ENCODE measurements at regions not wholly inside any gene's neighbourhood (a gene's known extent, or its start where the extent isn't known, plus 50 kb on each side); places are given as distances from the start of the nearest gene placed in this dataset.

DNA sequence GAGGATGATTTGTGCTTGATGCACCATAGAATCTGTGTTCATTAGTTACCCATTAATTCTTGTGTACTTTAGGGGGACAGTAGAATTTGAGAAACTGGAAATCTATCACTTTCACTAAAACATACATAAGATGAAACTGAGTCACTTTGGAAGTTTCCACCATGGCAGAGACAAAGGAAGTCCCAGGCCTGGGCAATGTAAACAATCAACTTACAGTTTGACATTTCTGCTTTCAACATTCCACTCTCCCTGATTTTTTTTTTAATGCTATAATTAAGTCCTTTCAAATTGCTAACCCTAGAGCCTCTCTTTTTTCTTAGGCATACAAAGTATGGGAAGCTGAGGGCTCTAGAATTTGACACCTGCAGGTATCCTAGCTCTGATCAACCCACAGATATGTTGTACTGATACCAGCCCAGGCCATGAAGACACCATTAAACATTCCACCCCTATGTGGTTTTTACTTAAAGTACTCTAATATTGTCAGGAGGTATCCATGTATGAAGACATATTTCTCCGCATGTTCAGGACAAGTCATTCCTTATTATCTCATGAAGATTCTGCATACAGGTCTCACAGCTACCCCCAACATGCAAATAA lies 88.5 kb upstream of the GLS start:
- no peaks in the 10 kb centered on the region for H3K79me2 ChIP-seq (replicated peaks; ENCODE audit: insufficient read depth, low read length)
- no peak overlapping the region for H3K27ac ChIP-seq (ENCODE audit: low read length)
- H3K9me3 ChIP-seq (ENCODE audit: low read length) = no peaks in the 10 kb centered on the region
- H3K36me3 ChIP-seq (ENCODE audit: insufficient read depth, low read length) = no peaks in the 10 kb centered on the region
- H4K20me1 ChIP-seq (ENCODE audit: insufficient read depth) = no peaks in the 10 kb centered on the region
- H3K27me3 ChIP-seq (ENCODE audit: insufficient read depth, low read depth, low read length) = no peaks in the 10 kb centered on the region
- H3K4me3 ChIP-seq (ENCODE audit: low read length) = no peak overlapping the region
- H3K9me2 ChIP-seq (ENCODE audit: insufficient read depth, low read length) = no peaks in the 10 kb centered on the region
- H3F3A ChIP-seq (ENCODE audit: insufficient read depth, low read length, poor library complexity, severe bottlenecking) = no peaks in the 10 kb centered on the region
- no peak overlapping the region for H3K9ac ChIP-seq (ENCODE audit: low read length)
- no peak overlapping the region for H3K4me2 ChIP-seq (ENCODE audit: low read length)
- TF ChIP-seq, protein P1, sequence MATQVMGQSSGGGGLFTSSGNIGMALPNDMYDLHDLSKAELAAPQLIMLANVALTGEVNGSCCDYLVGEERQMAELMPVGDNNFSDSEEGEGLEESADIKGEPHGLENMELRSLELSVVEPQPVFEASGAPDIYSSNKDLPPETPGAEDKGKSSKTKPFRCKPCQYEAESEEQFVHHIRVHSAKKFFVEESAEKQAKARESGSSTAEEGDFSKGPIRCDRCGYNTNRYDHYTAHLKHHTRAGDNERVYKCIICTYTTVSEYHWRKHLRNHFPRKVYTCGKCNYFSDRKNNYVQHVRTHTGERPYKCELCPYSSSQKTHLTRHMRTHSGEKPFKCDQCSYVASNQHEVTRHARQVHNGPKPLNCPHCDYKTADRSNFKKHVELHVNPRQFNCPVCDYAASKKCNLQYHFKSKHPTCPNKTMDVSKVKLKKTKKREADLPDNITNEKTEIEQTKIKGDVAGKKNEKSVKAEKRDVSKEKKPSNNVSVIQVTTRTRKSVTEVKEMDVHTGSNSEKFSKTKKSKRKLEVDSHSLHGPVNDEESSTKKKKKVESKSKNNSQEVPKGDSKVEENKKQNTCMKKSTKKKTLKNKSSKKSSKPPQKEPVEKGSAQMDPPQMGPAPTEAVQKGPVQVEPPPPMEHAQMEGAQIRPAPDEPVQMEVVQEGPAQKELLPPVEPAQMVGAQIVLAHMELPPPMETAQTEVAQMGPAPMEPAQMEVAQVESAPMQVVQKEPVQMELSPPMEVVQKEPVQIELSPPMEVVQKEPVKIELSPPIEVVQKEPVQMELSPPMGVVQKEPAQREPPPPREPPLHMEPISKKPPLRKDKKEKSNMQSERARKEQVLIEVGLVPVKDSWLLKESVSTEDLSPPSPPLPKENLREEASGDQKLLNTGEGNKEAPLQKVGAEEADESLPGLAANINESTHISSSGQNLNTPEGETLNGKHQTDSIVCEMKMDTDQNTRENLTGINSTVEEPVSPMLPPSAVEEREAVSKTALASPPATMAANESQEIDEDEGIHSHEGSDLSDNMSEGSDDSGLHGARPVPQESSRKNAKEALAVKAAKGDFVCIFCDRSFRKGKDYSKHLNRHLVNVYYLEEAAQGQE (IDR thresholded peaks at IDR 0.05; ENCODE audit: borderline replicate concordance) = no peak
- TF ChIP-seq SMC3 (conservative IDR thresholded peaks at IDR 0.05; ENCODE audit: poor library complexity) = no peak
- TF ChIP-seq EZH2 (IDR thresholded peaks at IDR 0.05; ENCODE audit: borderline replicate concordance, insufficient read depth, low read length, poor library complexity, severe bottlenecking) = no peak
- TF ChIP-seq RAD21 (conservative IDR thresholded peaks at IDR 0.05) = no peak
- TF ChIP-seq MXI1 (conservative IDR thresholded peaks at IDR 0.05; ENCODE audit: poor library complexity, severe bottlenecking) = no peak
- no peak for TF ChIP-seq TAF1 (IDR thresholded peaks at IDR 0.05; ENCODE audit: low read depth)
- no peak for TF ChIP-seq EP300 (conservative IDR thresholded peaks at IDR 0.05; ENCODE audit: poor library complexity, severe bottlenecking)
- H2AFZ ChIP-seq (ENCODE audit: low read depth, low read length) = no peak overlapping the region

DNA sequence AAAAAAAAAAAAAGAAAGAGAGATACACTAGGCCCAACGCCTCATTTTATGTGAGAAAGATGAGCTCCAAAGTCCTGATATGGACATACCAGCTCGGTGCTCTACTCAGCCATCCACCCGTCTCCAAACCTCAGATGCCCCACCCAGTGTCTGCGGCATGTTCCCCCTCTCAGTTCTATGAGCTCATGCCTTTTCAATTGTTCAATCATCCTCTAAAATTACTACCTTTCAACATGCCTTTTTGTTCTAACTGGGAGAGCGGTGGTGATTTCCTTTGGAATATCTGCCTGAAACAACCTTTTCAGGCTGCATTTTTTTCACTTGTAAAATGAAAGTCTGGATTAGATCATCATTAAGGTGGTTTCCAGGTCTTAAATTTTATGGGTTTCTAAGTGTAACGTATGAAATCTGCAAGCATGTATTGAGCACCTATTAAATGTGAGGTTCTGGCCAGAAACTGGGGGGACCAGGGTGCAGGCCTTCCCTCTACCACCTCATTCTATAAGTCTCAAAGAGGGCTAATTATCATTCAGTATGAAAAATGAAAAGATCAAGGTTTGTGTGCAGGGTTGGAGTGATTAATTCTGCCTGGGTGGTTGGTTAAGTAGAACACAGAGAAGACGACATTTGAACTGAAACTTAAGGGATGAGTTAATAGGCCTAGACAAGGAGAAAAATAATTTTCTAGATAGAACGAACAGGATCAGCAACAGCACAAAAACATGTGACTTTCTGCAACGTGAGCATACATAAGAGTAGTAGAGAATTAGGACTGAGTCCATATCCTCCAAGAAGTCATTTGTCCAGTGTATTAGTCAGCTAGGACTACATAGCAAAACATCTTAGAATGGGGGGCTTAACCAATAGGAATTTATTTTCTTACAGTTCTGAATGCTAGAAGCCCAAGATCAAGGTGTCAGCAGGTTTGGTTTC lies 87.4 kb upstream of the GLS start:
- TF ChIP-seq, protein P1 (IDR thresholded peaks at IDR 0.05; ENCODE audit: borderline replicate concordance) = no peak
- TF ChIP-seq EZH2 (IDR thresholded peaks at IDR 0.05; ENCODE audit: borderline replicate concordance, insufficient read depth, low read length, poor library complexity, severe bottlenecking) = no peak
- no peak for TF ChIP-seq EP300 (conservative IDR thresholded peaks at IDR 0.05; ENCODE audit: poor library complexity, severe bottlenecking)
- TF ChIP-seq TAF1 (IDR thresholded peaks at IDR 0.05; ENCODE audit: low read depth) = no peak
- no peak for TF ChIP-seq POLR2AphosphoS5 (IDR thresholded peaks at IDR 0.05)
- TF ChIP-seq RAD21 (conservative IDR thresholded peaks at IDR 0.05) = no peak
- TF ChIP-seq, protein P2, sequence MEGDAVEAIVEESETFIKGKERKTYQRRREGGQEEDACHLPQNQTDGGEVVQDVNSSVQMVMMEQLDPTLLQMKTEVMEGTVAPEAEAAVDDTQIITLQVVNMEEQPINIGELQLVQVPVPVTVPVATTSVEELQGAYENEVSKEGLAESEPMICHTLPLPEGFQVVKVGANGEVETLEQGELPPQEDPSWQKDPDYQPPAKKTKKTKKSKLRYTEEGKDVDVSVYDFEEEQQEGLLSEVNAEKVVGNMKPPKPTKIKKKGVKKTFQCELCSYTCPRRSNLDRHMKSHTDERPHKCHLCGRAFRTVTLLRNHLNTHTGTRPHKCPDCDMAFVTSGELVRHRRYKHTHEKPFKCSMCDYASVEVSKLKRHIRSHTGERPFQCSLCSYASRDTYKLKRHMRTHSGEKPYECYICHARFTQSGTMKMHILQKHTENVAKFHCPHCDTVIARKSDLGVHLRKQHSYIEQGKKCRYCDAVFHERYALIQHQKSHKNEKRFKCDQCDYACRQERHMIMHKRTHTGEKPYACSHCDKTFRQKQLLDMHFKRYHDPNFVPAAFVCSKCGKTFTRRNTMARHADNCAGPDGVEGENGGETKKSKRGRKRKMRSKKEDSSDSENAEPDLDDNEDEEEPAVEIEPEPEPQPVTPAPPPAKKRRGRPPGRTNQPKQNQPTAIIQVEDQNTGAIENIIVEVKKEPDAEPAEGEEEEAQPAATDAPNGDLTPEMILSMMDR (IDR thresholded peaks at IDR 0.05; ENCODE audit: poor library complexity, severe bottlenecking) = no peak
- TF ChIP-seq MXI1 (conservative IDR thresholded peaks at IDR 0.05; ENCODE audit: poor library complexity, severe bottlenecking) = no peak
- TF ChIP-seq SMC3 (conservative IDR thresholded peaks at IDR 0.05; ENCODE audit: poor library complexity) = no peak
- Histone ChIP-seq H3K4me2 (ENCODE audit: low read length) (no peak overlapping the region), H3K36me3 (ENCODE audit: insufficient read depth, low read length) (no peaks in the 10 kb centered on the region), H3K9me3 (ENCODE audit: low read length) (no peaks in the 10 kb centered on the region), H2AFZ (ENCODE audit: low read depth, low read length) (no peak overlapping the region), H3K79me2 (replicated peaks; ENCODE audit: insufficient read depth, low read length) (no peaks in the 10 kb centered on the region), H3K27ac (ENCODE audit: low read length) (no peak overlapping the region), H3K9ac (ENCODE audit: low read length) (no peak overlapping the region), H3K27me3 (ENCODE audit: insufficient read depth, low read depth, low read length) (no peaks in the 10 kb centered on the region), H4K20me1 (ENCODE audit: insufficient read depth) (no peaks in the 10 kb centered on the region), H3K9me2 (ENCODE audit: insufficient read depth, low read length) (no peaks in the 10 kb centered on the region), H3K4me3 (ENCODE audit: low read length) (no peak overlapping the region), H3F3A (ENCODE audit: insufficient read depth, low read length, poor library complexity, severe bottlenecking) (no peaks in the 10 kb centered on the region)

All from neural cell (in vitro differentiated cells).